Panc1 (cell line): ENCODE measurements at regions not wholly inside any gene's neighbourhood (a gene's known extent, or its start where the extent isn't known, plus 50 kb on each side); places are given as distances from the start of the nearest gene placed in this dataset.

ENCODE experiments used
- ATAC-seq: fragments of 200-7000 bp; cut with Tn5 transposase; 2 replicates; pipeline ENCODE4 v1.9.1; 2020; ENCODE audit warnings: mild to moderate bottlenecking, moderate library complexity
- BruUV-seq: library from RNA; stranded (reverse); fragments of 400-500 nt; replicated peaks from 2 replicates; lab custom pipeline; 2021; lab: Mats Ljungman, UMichigan
- CTCF ChIA-PET: fragments of 300-600 bp; sonication (Branson Sonifier 250); formaldehyde crosslinking; loops from one replicate; lab custom pipeline; 2022; ENCODE audit warnings: antibody characterized with exemption; lab: Charles Lee
- POLR2A ChIA-PET: fragments of 300-600 bp; sonication (Branson Sonifier 250); formaldehyde crosslinking; loops from one replicate; lab custom pipeline; 2022; ENCODE audit warnings: antibody characterized with exemption; lab: Charles Lee
- DNase-seq: peaks from one replicate; pipeline ENCODE4 v3.0.0-alpha.2; 2010; ENCODE audit warnings: low read depth, low spot score
- H3K27ac ChIP-seq: 2 replicates; pipeline ENCODE4 v1.5.1; 2011; ENCODE audit warnings: mild to moderate bottlenecking, low read length, inconsistent platforms
- H3K27me3 ChIP-seq: fragments of 200-500 bp; sonication (Bioruptor generic); 2 replicates; pipeline ENCODE4 v1.6.0; 2014; ENCODE audit warnings: low read length, inconsistent platforms; ENCODE audit not compliant: control insufficient read depth, insufficient read depth
- H3K36me3 ChIP-seq: fragments of 200-500 bp; sonication (Bioruptor generic); 2 replicates; pipeline ENCODE4 v1.5.1; 2014; ENCODE audit warnings: inconsistent platforms, mild to moderate bottlenecking, low read length, moderate library complexity; ENCODE audit not compliant: control insufficient read depth, insufficient read depth
- H3K4me1 ChIP-seq: 2 replicates; pipeline ENCODE4 v1.5.1; 2011; ENCODE audit warnings: inconsistent platforms, mild to moderate bottlenecking, low read length, moderate library complexity; ENCODE audit not compliant: control insufficient read depth, insufficient read depth
- H3K4me3 ChIP-seq, 2 experiments: 2 replicates each; pipeline ENCODE4 v1.5.1; 2011 to 2012; ENCODE audit warnings: low read depth in 2 of 2, low read length in 2 of 2, mild to moderate bottlenecking in 2 of 2, inconsistent platforms in 1 of 2, moderate library complexity in 1 of 2
- H3K9me3 ChIP-seq: fragments of 200-500 bp; sonication (Bioruptor generic); 2 replicates; pipeline ENCODE4 v1.5.1; 2014; ENCODE audit warnings: low read depth, mild to moderate bottlenecking, inconsistent platforms, low read length, moderate library complexity; ENCODE audit not compliant: control insufficient read depth, insufficient read depth
- POLR2AphosphoS5 ChIP-seq: IDR thresholded peaks from 2 replicates; pipeline ENCODE4 v1.6.1; 2012; ENCODE audit warnings: mild to moderate bottlenecking, low read depth, low read length, moderate library complexity
- REST ChIP-seq, 2 experiments: IDR thresholded peaks; 2 replicates each; pipeline ENCODE4 v1.6.1; 2011 to 2012; ENCODE audit warnings: low read depth in 2 of 2, control low read depth in 1 of 2, low read length in 1 of 2, mild to moderate bottlenecking in 1 of 2, moderate library complexity in 1 of 2; ENCODE audit not compliant: insufficient read depth in 1 of 2
- SIN3A ChIP-seq: IDR thresholded peaks from 2 replicates; pipeline ENCODE4 v1.6.1; 2012; ENCODE audit warnings: low read depth, mild to moderate bottlenecking, low read length, moderate library complexity, borderline replicate concordance; ENCODE audit not compliant: insufficient read depth
- TCF7L2 ChIP-seq: IDR thresholded peaks from 2 replicates; pipeline ENCODE4 v1.6.1; 2011; ENCODE audit warnings: mild to moderate bottlenecking, low read depth, low read length, inconsistent platforms
- in situ Hi-C: cut with HindIII; loops from 2 replicates; pipeline ENCODE4 v1.10.0; 2016; ENCODE audit warnings: low sequenced_read_pairs, low pct_unique_long_range_greater_than_20kb
- intact Hi-C: fragments of 100-400 bp; cut with micrococcal nuclease; formaldehyde crosslinking; loops from one replicate; pipeline ENCODE4 v1.10.0; 2022; ENCODE audit not compliant: unreplicated experiment
- TF ChIP-seq, protein P1 (sequence below): fragments of 450-650 bp; IDR thresholded peaks from 2 replicates; pipeline ENCODE4 v1.5.1; 2017; ENCODE audit warnings: mild to moderate bottlenecking

GRCh38 chr14:99032759-99033158 is 239.2 kb downstream of the BCL11B start:
- DNase-seq (no peak), ATAC-seq (no peak)
- ChIA-PET POLR2A (no interaction called here), CTCF (no interaction called here)
- Histone ChIP-seq H3K27ac (no peak overlapping the region), H3K4me3 (no peak overlapping the region), H3K9me3 (no peaks in the 10 kb centered on the region), H3K27me3 (no peaks in the 10 kb centered on the region), H3K4me1 (no peaks in the 10 kb centered on the region), H3K36me3 (no peaks in the 10 kb centered on the region)
- TF ChIP-seq, protein P1, sequence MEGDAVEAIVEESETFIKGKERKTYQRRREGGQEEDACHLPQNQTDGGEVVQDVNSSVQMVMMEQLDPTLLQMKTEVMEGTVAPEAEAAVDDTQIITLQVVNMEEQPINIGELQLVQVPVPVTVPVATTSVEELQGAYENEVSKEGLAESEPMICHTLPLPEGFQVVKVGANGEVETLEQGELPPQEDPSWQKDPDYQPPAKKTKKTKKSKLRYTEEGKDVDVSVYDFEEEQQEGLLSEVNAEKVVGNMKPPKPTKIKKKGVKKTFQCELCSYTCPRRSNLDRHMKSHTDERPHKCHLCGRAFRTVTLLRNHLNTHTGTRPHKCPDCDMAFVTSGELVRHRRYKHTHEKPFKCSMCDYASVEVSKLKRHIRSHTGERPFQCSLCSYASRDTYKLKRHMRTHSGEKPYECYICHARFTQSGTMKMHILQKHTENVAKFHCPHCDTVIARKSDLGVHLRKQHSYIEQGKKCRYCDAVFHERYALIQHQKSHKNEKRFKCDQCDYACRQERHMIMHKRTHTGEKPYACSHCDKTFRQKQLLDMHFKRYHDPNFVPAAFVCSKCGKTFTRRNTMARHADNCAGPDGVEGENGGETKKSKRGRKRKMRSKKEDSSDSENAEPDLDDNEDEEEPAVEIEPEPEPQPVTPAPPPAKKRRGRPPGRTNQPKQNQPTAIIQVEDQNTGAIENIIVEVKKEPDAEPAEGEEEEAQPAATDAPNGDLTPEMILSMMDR = no peak
- TF ChIP-seq POLR2AphosphoS5 (no peak), SIN3A (no peak), TCF7L2 (no peak), REST (IDR thresholded peaks at IDR 0.05; ENCODE audit: insufficient read depth in 1 of 2, low read depth in 2 of 2, low read length in 1 of 2) (no peak)
- intact Hi-C loops = no loop called here
- in situ Hi-C loops = no loop called here
- BruUV-seq = no TSS peak

DNA sequence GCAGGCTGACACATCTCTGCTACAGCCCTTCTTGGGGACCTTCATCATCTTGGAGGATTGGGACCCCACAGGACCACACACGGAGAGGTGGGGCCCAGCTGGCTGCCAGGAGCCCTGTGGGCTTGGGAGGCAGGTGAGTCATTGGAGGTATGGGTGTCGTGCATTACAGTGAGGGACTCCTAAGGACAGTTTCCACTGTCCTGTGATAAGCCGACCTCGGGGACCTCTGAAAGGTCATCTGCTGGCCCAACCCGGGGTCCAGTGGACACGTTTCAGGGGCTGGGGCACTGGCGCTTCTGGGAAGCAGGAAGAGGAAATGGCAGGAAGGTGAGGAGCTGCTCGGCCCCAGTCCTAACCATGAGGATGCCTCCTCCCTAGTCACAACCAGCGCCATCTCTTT is 238.0 kb downstream of the BCL11B start:
- in situ Hi-C loops = no loop called here
- ATAC-seq (no peak), DNase-seq (no peak)
- H3K4me1 ChIP-seq = no peaks in the 10 kb centered on the region
- POLR2A ChIA-PET = no interaction called here
- no peaks in the 10 kb centered on the region for H3K27me3 ChIP-seq
- no peak overlapping the region for H3K4me3 ChIP-seq
- H3K27ac ChIP-seq = no peak overlapping the region
- H3K9me3 ChIP-seq = no peaks in the 10 kb centered on the region
- no peaks in the 10 kb centered on the region for H3K36me3 ChIP-seq
- CTCF ChIA-PET = no interaction called here
- no peak for TF ChIP-seq TCF7L2
- no peak for TF ChIP-seq POLR2AphosphoS5
- TF ChIP-seq REST (IDR thresholded peaks at IDR 0.05; ENCODE audit: insufficient read depth in 1 of 2, low read depth in 2 of 2, low read length in 1 of 2) = no peak
- TF ChIP-seq, protein P1 = no peak
- TF ChIP-seq SIN3A = no peak
- BruUV-seq = no TSS peak
- intact Hi-C loops = no loop called here
